MV-4-11 (cell line): ENCODE measurements at regions not wholly inside any gene's neighbourhood (a gene's known extent, or its start where the extent isn't known, plus 50 kb on each side); places are given as distances from the start of the nearest gene placed in this dataset.
A peak's percentile ranks its signal among the peaks of the same experiment; 100 is the strongest.
"Not testable (repeated sequence)": the region's sequence is repeated elsewhere in the genome, so short reads cannot be mapped to it uniquely, and the experiment has no call there.

Source experiments
- DNase-seq: peaks from one replicate; lab custom pipeline; 2025; lab: John Stamatoyannopoulos, UW

- no peak for DNase-seq
These were observed 362.0 kb upstream of the ADARB2 start for GRCh38 chr10:2099321-2099720.

- DNase-seq = no peak
These were observed 360.6 kb upstream of the ADARB2 start for GRCh38 chr10:2097937-2098336.

GRCh38 chr10:2094171-2094570 is 356.8 kb upstream of the ADARB2 start:
- DNase-seq = no peak

GRCh38 chr10:2083591-2083990 is 346.3 kb upstream of the ADARB2 start:
- DNase-seq = no peak

GRCh38 chr10:2081501-2081900 is 344.2 kb upstream of the ADARB2 start:
- DNase-seq = no peak

GRCh38 chr10:2079603-2080078 is 342.3 kb upstream of the ADARB2 start:
- no peak for DNase-seq

- no peak for DNase-seq
These were observed 339.9 kb upstream of the ADARB2 start for GRCh38 chr10:2077231-2077630.

GRCh38 chr10:2076528-2076927 is 339.2 kb upstream of the ADARB2 start:
- no peak for DNase-seq

GRCh38 chr10:2067015-2067414 is 329.7 kb upstream of the ADARB2 start:
- no peak for DNase-seq

GRCh38 chr10:2054728-2055127 is 317.4 kb upstream of the ADARB2 start:
- DNase-seq = no peak

- no peak for DNase-seq
These were observed 316.5 kb upstream of the ADARB2 start for GRCh38 chr10:2053805-2054204.

- no peak for DNase-seq
These were observed 313.8 kb upstream of the ADARB2 start for GRCh38 chr10:2051108-2051507.

- peak; percentile 1 for DNase-seq
These were observed 312.2 kb upstream of the ADARB2 start for GRCh38 chr10:2049560-2049959.

GRCh38 chr10:2048337-2048973 is 311.1 kb upstream of the ADARB2 start:
- DNase-seq = no peak

GRCh38 chr10:2047679-2048078 is 310.4 kb upstream of the ADARB2 start:
- DNase-seq = no peak

- DNase-seq = no peak
These were observed 306.1 kb upstream of the ADARB2 start for GRCh38 chr10:2043379-2043778.

GRCh38 chr10:2038036-2038435 is 300.7 kb upstream of the ADARB2 start:
- peak; percentile 2 for DNase-seq

- DNase-seq = no peak
These were observed 299.9 kb upstream of the ADARB2 start for GRCh38 chr10:2037246-2037645.

- DNase-seq = no peak
These were observed 298.9 kb upstream of the ADARB2 start for GRCh38 chr10:2036209-2036608.

GRCh38 chr10:2030046-2030445 is 292.7 kb upstream of the ADARB2 start:
- DNase-seq = no peak

GRCh38 chr10:2026936-2027335 is 289.6 kb upstream of the ADARB2 start:
- DNase-seq = peak; percentile 58

- DNase-seq = not testable (repeated sequence)
These were observed 287.4 kb upstream of the ADARB2 start for GRCh38 chr10:2024750-2025149.

GRCh38 chr10:2023687-2024086 is 286.4 kb upstream of the ADARB2 start:
- no peak for DNase-seq

GRCh38 chr10:2022401-2022800 is 285.1 kb upstream of the ADARB2 start:
- DNase-seq = peak; percentile 55
